ENCODE measurements at regions not wholly inside any gene's neighbourhood (a gene's known extent, or its start where the extent isn't known, plus 50 kb on each side); places are given as distances from the start of the nearest gene placed in this dataset.

GRCh38 chr2:196224756-196225155 is 53.4 kb upstream of the STK17B start:
- H3K4me1 ChIP-seq (ENCODE audit: control insufficient read depth in 1 of 2, insufficient read depth in 2 of 2, low read length in 2 of 2), result peaks cover 12 to 13% of the 10 kb centered on the region in 2 donors
- Mint-ChIP-seq H3K4me1 (peaks cover 25% of the 10 kb centered on the region), H3K4me3 (no peak overlapping the region), H3K27ac (no peak overlapping the region), H3K27me3 (ENCODE audit: low read depth in 3 of 3) (peaks cover 0 to 1% (median 0%) of the 10 kb centered on the region in 3 donors), H3K9me3 (peaks cover 0 to 2% (median 0%) of the 10 kb centered on the region in 7 donors), H3K36me3 (no peaks in the 10 kb centered on the region)
- H3K36me3 ChIP-seq (replicated peaks in 1 of 2; ENCODE audit: control insufficient read depth in 1 of 2, insufficient read depth in 2 of 2, low read length in 2 of 2), result no peaks in the 10 kb centered on the region
- no peak for DNase-seq
- no peak overlapping the region for H3K9ac ChIP-seq (ENCODE audit: insufficient read depth, low read length, poor library complexity, severe bottlenecking)
- H4K20me1 ChIP-seq (ENCODE audit: insufficient read depth, low read length), result no peaks in the 10 kb centered on the region
- no peak overlapping the region for H2AFZ ChIP-seq (ENCODE audit: insufficient read depth, low read depth, low read length, poor library complexity, severe bottlenecking)
- 80% methylated on average over 2 of the region's 3 CpGs for WGBS (ENCODE audit: insufficient coverage)
- H3K27ac ChIP-seq (ENCODE audit: low read depth in 1 of 2, low read length in 2 of 2), result no peak overlapping the region
- H3K27me3 ChIP-seq (ENCODE audit: control insufficient read depth in 2 of 2, insufficient read depth in 2 of 2, low read length in 2 of 2), result no peaks in the 10 kb centered on the region
- no peak for TF ChIP-seq CTCF (IDR thresholded peaks at IDR 0.05)
- no peaks in the 10 kb centered on the region for H3K9me3 ChIP-seq (replicated peaks in 1 of 2; ENCODE audit: control insufficient read depth in 1 of 2, insufficient read depth in 1 of 2, low read length in 2 of 2)
- H3K79me2 ChIP-seq (ENCODE audit: insufficient read depth, low read length), result no peaks in the 10 kb centered on the region
- intact Hi-C loops (cut with micrococcal nuclease), result no loop called here
- no peak overlapping the region for H3K4me2 ChIP-seq (replicated peaks; ENCODE audit: extremely low read depth, low read length, poor library complexity, severe bottlenecking)
- H3K4me3 ChIP-seq (replicated peaks in 1 of 3; ENCODE audit: low read depth in 2 of 3, low read length in 3 of 3), result no peak overlapping the region

GRCh38 chr2:196225213-196225612 is 53.8 kb upstream of the STK17B start:
- Histone ChIP-seq H3K27me3 (ENCODE audit: control insufficient read depth in 2 of 2, insufficient read depth in 2 of 2, low read length in 2 of 2) (no peaks in the 10 kb centered on the region), H3K9ac (ENCODE audit: insufficient read depth, low read length, poor library complexity, severe bottlenecking) (no peak overlapping the region), H3K27ac (ENCODE audit: low read depth in 1 of 2, low read length in 2 of 2) (no peak overlapping the region), H3K9me3 (replicated peaks in 1 of 2; ENCODE audit: control insufficient read depth in 1 of 2, insufficient read depth in 1 of 2, low read length in 2 of 2) (no peaks in the 10 kb centered on the region), H3K4me3 (replicated peaks in 1 of 3; ENCODE audit: low read depth in 2 of 3, low read length in 3 of 3) (no peak overlapping the region), H2AFZ (ENCODE audit: insufficient read depth, low read depth, low read length, poor library complexity, severe bottlenecking) (no peak overlapping the region), H3K4me1 (ENCODE audit: control insufficient read depth in 1 of 2, insufficient read depth in 2 of 2, low read length in 2 of 2) (peaks cover 12 to 13% of the 10 kb centered on the region in 2 donors), H3K79me2 (ENCODE audit: insufficient read depth, low read length) (no peaks in the 10 kb centered on the region), H3K36me3 (replicated peaks in 1 of 2; ENCODE audit: control insufficient read depth in 1 of 2, insufficient read depth in 2 of 2, low read length in 2 of 2) (no peaks in the 10 kb centered on the region), H3K4me2 (replicated peaks; ENCODE audit: extremely low read depth, low read length, poor library complexity, severe bottlenecking) (no peak overlapping the region), H4K20me1 (ENCODE audit: insufficient read depth, low read length) (no peaks in the 10 kb centered on the region)
- no peaks in the 10 kb centered on the region for H3K36me3 Mint-ChIP-seq
- peaks cover 0 to 1% (median 1%) of the 10 kb centered on the region in 3 donors for H3K27me3 Mint-ChIP-seq (ENCODE audit: low read depth in 3 of 3)
- intact Hi-C loops (cut with micrococcal nuclease), result no loop called here
- peaks cover 0 to 2% (median 0%) of the 10 kb centered on the region in 7 donors for H3K9me3 Mint-ChIP-seq
- peaks cover 25% of the 10 kb centered on the region for H3K4me1 Mint-ChIP-seq
- no peak overlapping the region for H3K4me3 Mint-ChIP-seq
- no peak for TF ChIP-seq CTCF (IDR thresholded peaks at IDR 0.05)
- WGBS (ENCODE audit: insufficient coverage), result no CpG with 5 or more reads among the region's 1 CpG
- H3K27ac Mint-ChIP-seq, result no peak overlapping the region
- no peak for DNase-seq

Data from CD14-positive monocyte (primary cell).